Activated naive CD4-positive, alpha-beta T cell treated with Interleukin-2 at 50 U/mL for 16 hours (primary cell): ENCODE measurements at regions not wholly inside any gene's neighbourhood (a gene's known extent, or its start where the extent isn't known, plus 50 kb on each side); places are given as distances from the start of the nearest gene placed in this dataset.

Experiments
- DNase-seq: peaks from one replicate; pipeline ENCODE4 v3.0.0-alpha.2; 2020

- DNase-seq: no peak
Observed at GRCh38 chr5:54851449-54851848, 133.9 kb downstream of the ESM1 start.

- DNase-seq: no peak
Observed at GRCh38 chr5:54848581-54848980, 136.8 kb downstream of the ESM1 start.

GRCh38 chr5:54845567-54845941 lies 139.8 kb downstream of the ESM1 start:
- DNase-seq: no peak

- DNase-seq: no peak
Observed at GRCh38 chr5:54844905-54845566, 140.4 kb downstream of the ESM1 start.

GRCh38 chr5:54844266-54844665 lies 141.1 kb downstream of the ESM1 start:
- no peak for DNase-seq

- DNase-seq: no peak
Observed at GRCh38 chr5:54841481-54841880, 143.9 kb downstream of the ESM1 start.

- DNase-seq: no peak
Observed at GRCh38 chr5:54838843-54839242, 146.6 kb downstream of the ESM1 start.

- no peak for DNase-seq
Observed at GRCh38 chr5:54837981-54838380, 147.4 kb downstream of the ESM1 start.

GRCh38 chr5:54837093-54837492 lies 148.3 kb downstream of the ESM1 start:
- no peak for DNase-seq

GRCh38 chr5:54835647-54836046 lies 149.7 kb downstream of the ESM1 start:
- DNase-seq: no peak

- DNase-seq: no peak
Observed at GRCh38 chr5:54834121-54834842, 151.1 kb downstream of the ESM1 start.

GRCh38 chr5:54833590-54833989 lies 151.8 kb downstream of the ESM1 start:
- no peak for DNase-seq

- DNase-seq: no peak
Observed at GRCh38 chr5:54832858-54833257, 152.5 kb downstream of the ESM1 start.

GRCh38 chr5:54832045-54832444 lies 153.3 kb downstream of the ESM1 start:
- no peak for DNase-seq

GRCh38 chr5:54831233-54831632 lies 154.2 kb downstream of the ESM1 start:
- no peak for DNase-seq

GRCh38 chr5:54829676-54830535 lies 155.5 kb downstream of the ESM1 start:
- no peak for DNase-seq

GRCh38 chr5:54829102-54829501 lies 156.3 kb downstream of the ESM1 start:
- no peak for DNase-seq

- no peak for DNase-seq
Observed at GRCh38 chr5:54828151-54828550, 157.2 kb downstream of the ESM1 start.

GRCh38 chr5:54825005-54825404 lies 160.4 kb downstream of the ESM1 start:
- no peak for DNase-seq

GRCh38 chr5:54823006-54823405 lies 162.4 kb downstream of the ESM1 start:
- no peak for DNase-seq

- DNase-seq: no peak
Observed at GRCh38 chr5:54822324-54822687, 163.1 kb downstream of the ESM1 start.

GRCh38 chr5:54821445-54822323 lies 163.7 kb downstream of the ESM1 start:
- no peak for DNase-seq
